ENCODE measurements at regions not wholly inside any gene's neighbourhood (a gene's known extent, or its start where the extent isn't known, plus 50 kb on each side); places are given as distances from the start of the nearest gene placed in this dataset. TPM values are rescaled to one million over a fixed set of nuclear protein-coding genes. Genes with fewer than 3 reads are reported as not detected.
"Not testable (repeated sequence)": the region's sequence is repeated elsewhere in the genome, so short reads cannot be mapped to it uniquely, and the experiment has no call there.

GRCh38 chr6:167229586-167229985 is 61.5 kb upstream of the UNC93A start:
- DNase-seq (ENCODE audit: low spot score), result no peak

GRCh38 chr6:167230288-167230687 is 60.8 kb upstream of the UNC93A start:
- no peak for DNase-seq (ENCODE audit: low spot score)

- DNase-seq (ENCODE audit: low spot score), result no peak
Measured at GRCh38 chr6:167232356-167232755, 58.8 kb upstream of the UNC93A start.

GRCh38 chr6:167233490-167233889 is 57.6 kb upstream of the UNC93A start:
- DNase-seq (ENCODE audit: low spot score), result no peak

GRCh38 chr6:167234576-167234975 is 56.5 kb upstream of the UNC93A start:
- not testable (repeated sequence) for DNase-seq (ENCODE audit: low spot score)

- no peak for DNase-seq (ENCODE audit: low spot score)
Measured at GRCh38 chr6:167235005-167235404, 56.1 kb upstream of the UNC93A start.

GRCh38 chr6:167235421-167236238 is 55.5 kb upstream of the UNC93A start:
- no peak for DNase-seq (ENCODE audit: low spot score)

GRCh38 chr6:167236239-167236571 is 54.9 kb upstream of the UNC93A start:
- DNase-seq (ENCODE audit: low spot score), result no peak

- DNase-seq (ENCODE audit: low spot score), result no peak
Measured at GRCh38 chr6:167237438-167238145, 53.5 kb upstream of the UNC93A start.

- DNase-seq (ENCODE audit: low spot score), result no peak
Measured at GRCh38 chr6:167238146-167238693, 52.9 kb upstream of the UNC93A start.

- no peak for DNase-seq (ENCODE audit: low spot score)
Measured at GRCh38 chr6:167238694-167239467, 52.2 kb upstream of the UNC93A start.

- DNase-seq (ENCODE audit: low spot score), result not testable (repeated sequence)
Measured at GRCh38 chr6:167239470-167239869, 51.6 kb upstream of the UNC93A start.

- no peak for DNase-seq (ENCODE audit: low spot score)
Measured at GRCh38 chr6:167240034-167240541, 51.0 kb upstream of the UNC93A start.

Small RNA genes lying in the stretch of these regions (small RNA-seq; reads per million reads assigned to genes)
- gene AL353747.1, result not detected

Measured in HT-29 (cell line).